GM23248 (cell line): ENCODE measurements at regions not wholly inside any gene's neighbourhood (a gene's known extent, or its start where the extent isn't known, plus 50 kb on each side); places are given as distances from the start of the nearest gene placed in this dataset.

Experiments
- EZH2 ChIP-seq: fragments of 200-600 bp; sonication (generic); IDR thresholded peaks from 2 replicates; pipeline ENCODE4 v1.6.1; 2018; ENCODE audit warnings: antibody characterized with exemption, mild to moderate bottlenecking; ENCODE audit not compliant: insufficient read depth, poor library complexity, severe bottlenecking
- EZH2phosphoT487 ChIP-seq: fragments of 200-600 bp; sonication (generic); IDR thresholded peaks from 2 replicates; pipeline ENCODE4 v1.6.1; 2018; ENCODE audit warnings: antibody characterized with exemption, moderate library complexity, mild to moderate bottlenecking, low read depth; ENCODE audit not compliant: insufficient read depth

DNA sequence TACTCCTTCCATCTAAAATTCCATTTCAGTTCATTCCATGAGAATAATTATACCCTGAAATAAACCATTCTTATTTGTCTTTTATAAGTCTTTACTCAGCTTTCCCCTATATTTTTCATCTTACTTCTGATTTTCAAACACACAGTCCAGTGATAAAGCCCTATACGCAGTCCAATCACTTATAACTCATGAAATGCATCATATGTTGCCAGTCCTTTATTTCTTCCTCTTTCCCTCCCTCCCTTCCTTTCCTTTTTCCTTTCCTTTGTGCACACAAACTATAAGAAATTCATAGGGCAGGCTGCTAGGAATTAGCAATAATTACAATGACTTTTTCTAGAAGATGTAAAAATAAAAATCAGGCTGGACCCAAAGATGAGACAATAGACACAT lies 58.8 kb upstream of the RPS23 start:
- TF ChIP-seq EZH2: no peak
- no peak for TF ChIP-seq EZH2phosphoT487
